ENCODE measurements at regions not wholly inside any gene's neighbourhood (a gene's known extent, or its start where the extent isn't known, plus 50 kb on each side); places are given as distances from the start of the nearest gene placed in this dataset.

GRCh38 chr6:85961746-85962145, 319.1 kb upstream of the SYNCRIP start:
- Histone ChIP-seq H3T11ph (ENCODE audit: low read length) (no peak overlapping the region), H4K20me1 (ENCODE audit: control insufficient read depth, insufficient read depth, insufficient read length) (no peaks in the 10 kb centered on the region), H2BK5ac (ENCODE audit: insufficient read length, low read length) (no peak overlapping the region), H3K4me1 (ENCODE audit: insufficient read depth, low read length) (no peaks in the 10 kb centered on the region), H4K5ac (ENCODE audit: insufficient read length, low read depth, low read length) (no peak overlapping the region), H3K23ac (ENCODE audit: insufficient read length, low read depth, low read length) (no peak overlapping the region), H2BK120ac (ENCODE audit: low read depth, low read length, poor library complexity, severe bottlenecking) (no peak overlapping the region), H2BK12ac (ENCODE audit: insufficient read length, low read depth, low read length) (no peak overlapping the region), H2BK20ac (ENCODE audit: low read depth, low read length, poor library complexity, severe bottlenecking) (no peak overlapping the region), H2BK15ac (ENCODE audit: low read depth, low read length) (no peak overlapping the region), H2AK5ac (ENCODE audit: insufficient read length, low read length) (no peak overlapping the region), H3K14ac (ENCODE audit: insufficient read depth, low read length) (no peak overlapping the region), H3K27ac (ENCODE audit: insufficient read length, low read depth, low read length) (no peak overlapping the region), H3K79me2 (ENCODE audit: insufficient read depth, low read length) (no peaks in the 10 kb centered on the region), H3K79me1 (ENCODE audit: insufficient read depth, low read depth, low read length, poor library complexity, severe bottlenecking) (no peaks in the 10 kb centered on the region), H3K9ac (ENCODE audit: extremely low read depth, insufficient read length, low read length) (no peak overlapping the region), H3K56ac (ENCODE audit: insufficient read length, low read depth, low read length) (no peak overlapping the region), H4K91ac (ENCODE audit: insufficient read length, low read depth, low read length) (no peak overlapping the region), H4K8ac (replicated peaks; ENCODE audit: insufficient read length, low read depth, low read length) (no peak overlapping the region), H3K9me3 (ENCODE audit: control insufficient read depth, low read depth, low read length) (no peaks in the 10 kb centered on the region), H3K18ac (ENCODE audit: insufficient read length, low read depth, low read length) (no peak overlapping the region), H3K27me3 (ENCODE audit: insufficient read depth, low read length) (no peaks in the 10 kb centered on the region), H3K4me2 (ENCODE audit: insufficient read depth, insufficient read length, low read length) (no peak overlapping the region), H2AFZ (ENCODE audit: low read length) (no peak overlapping the region), H3K4ac (ENCODE audit: low read depth, low read length) (no peak overlapping the region), H3K23me2 (ENCODE audit: insufficient read length, low read depth, low read length, poor library complexity, severe bottlenecking) (no peaks in the 10 kb centered on the region)
- Mint-ChIP-seq H3K4me3 (no peak overlapping the region), H3K9me3 (peaks cover 18 to 26% of the 10 kb centered on the region in 2 experiments), H3K27ac (no peak overlapping the region), H3K4me1 (no peaks in the 10 kb centered on the region), H3K36me3 (ENCODE audit: insufficient read depth in 1 of 3, low read depth in 3 of 3) (peaks cover 2 to 5% (median 5%) of the 10 kb centered on the region in 3 experiments; a peak in 6 of 7 replicates), H3K27me3 (ENCODE audit: low read depth) (peaks cover 4% of the 10 kb centered on the region; the same call in 1 of the 2 replicates)
- TF ChIP-seq CTCF (conservative IDR thresholded peaks at IDR 0.05): no peak
- no peak for DNase-seq
